Fibroblast of the conjunctiva (primary cell): ENCODE measurements at regions not wholly inside any gene's neighbourhood (a gene's known extent, or its start where the extent isn't known, plus 50 kb on each side); places are given as distances from the start of the nearest gene placed in this dataset.

ENCODE experiments used
- DNase-seq: peaks from one replicate; pipeline ENCODE4 v3.0.0-alpha.2; 2010; ENCODE audit warnings: low read depth

DNA sequence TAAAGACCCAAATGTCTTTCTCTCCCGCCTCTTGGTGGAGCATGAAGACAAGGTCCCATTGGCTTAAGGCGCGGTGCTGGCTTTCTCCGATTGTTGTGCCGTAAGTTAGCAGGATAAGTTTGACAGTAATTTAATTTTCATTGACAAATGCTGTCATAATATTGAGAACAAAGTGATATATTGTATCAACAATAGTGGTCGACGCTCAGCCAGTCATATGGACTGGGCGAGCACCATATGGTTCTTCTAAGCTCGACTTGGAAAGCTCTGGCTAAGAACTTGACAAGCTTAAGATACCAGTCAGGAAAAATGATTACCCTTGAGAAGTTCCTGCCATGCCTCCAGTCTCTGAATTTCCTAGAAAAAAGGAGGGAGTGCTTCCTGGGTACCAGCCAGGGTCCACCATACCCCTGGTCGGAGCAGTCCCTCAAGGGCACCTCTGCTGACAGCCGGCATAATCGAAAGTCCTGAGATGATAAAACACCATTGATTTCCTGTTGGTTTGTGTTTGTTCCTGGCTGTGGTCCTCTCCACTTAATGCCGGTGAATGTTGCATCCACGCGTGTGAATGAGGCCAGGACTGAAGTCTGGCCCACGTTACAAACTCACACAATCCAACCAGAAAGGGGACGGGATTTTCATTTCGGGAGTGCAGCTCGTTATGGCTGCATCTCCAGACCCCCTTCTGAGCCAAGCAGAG lies 262.1 kb downstream of the ZNF536 start:
- no peak for DNase-seq

DNA sequence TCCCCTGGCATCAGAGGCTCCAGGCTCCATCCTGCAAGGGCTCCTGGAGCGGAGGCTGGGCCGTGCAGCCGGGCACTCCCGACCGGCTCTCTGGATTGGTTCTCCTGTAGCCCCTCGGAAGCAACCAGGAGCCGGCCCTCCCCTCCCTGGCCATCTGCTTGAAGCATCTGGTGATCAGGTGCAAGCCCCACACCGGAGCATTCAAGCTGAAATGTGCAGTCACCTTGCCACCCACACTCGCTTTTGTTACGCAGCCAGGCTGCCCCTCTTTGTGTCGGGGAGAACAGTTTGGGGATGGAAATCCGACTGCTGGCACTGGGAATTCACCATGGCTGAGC lies 258.8 kb downstream of the ZNF536 start:
- DNase-seq: no peak

GRCh38 chr19:30630289-30631032 lies 258.3 kb downstream of the ZNF536 start:
- DNase-seq: no peak

GRCh38 chr19:30629086-30629485 lies 256.9 kb downstream of the ZNF536 start:
- no peak for DNase-seq

DNA sequence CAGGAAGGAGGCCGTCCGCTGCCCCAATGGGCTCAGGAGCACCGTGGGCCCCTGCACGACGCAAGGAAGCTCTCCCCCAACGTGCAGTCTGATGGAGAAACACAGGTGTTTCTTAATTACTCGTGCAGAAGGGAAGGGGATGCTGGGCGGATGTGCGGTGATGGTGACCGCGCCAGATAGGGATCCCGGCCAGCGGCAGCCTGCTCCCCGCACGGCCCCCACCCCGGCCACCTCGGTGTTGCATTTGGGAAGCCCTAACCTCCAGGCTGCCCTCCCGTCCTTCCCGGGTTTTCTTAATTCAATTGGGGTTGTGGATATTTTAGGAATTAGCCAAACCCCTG lies 254.4 kb downstream of the ZNF536 start:
- DNase-seq: no peak

- DNase-seq: no peak
These were observed 253.9 kb downstream of the ZNF536 start for GRCh38 chr19:30625947-30626625.

DNA sequence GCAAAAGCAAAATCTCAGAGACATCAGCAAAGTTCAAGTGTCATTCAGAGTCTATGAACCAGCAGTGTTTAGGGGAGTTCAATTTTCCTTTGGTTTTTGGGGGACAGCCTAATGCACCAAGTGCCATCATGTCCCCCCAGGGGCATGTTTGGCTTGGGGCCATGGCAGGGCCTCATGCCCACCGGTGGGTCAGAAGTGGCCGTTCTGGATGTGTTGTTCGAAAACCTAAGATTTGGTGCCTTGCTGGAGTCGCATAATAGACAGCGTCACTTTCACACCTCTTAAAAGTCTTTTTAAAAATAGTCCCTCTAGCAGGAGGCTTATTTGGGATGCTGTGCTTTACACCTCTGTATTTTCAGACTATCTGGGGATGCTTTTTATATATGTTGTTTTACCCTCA lies 250.1 kb downstream of the ZNF536 start:
- no peak for DNase-seq

- no peak for DNase-seq
These were observed 249.2 kb downstream of the ZNF536 start for GRCh38 chr19:30621326-30621920.

DNA sequence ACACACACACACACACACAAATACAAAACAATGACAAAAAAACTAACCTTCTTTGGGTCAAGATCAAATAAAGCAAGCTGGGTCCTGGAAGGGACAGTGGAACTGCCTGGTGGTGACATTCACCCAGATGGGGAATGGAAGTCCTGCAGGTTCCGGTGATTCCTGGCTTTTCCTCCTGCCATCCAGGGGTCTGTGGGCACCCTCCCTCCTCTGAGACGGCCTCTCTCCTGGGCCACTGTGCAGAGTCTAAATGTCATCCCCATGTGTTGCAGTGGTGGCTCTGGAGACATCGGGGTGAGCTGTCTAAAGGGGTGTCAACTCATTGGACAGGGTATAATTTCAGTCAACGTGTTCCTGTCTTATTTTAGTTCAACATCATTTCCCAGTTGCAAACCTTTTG lies 248.2 kb downstream of the ZNF536 start:
- DNase-seq: no peak

DNA sequence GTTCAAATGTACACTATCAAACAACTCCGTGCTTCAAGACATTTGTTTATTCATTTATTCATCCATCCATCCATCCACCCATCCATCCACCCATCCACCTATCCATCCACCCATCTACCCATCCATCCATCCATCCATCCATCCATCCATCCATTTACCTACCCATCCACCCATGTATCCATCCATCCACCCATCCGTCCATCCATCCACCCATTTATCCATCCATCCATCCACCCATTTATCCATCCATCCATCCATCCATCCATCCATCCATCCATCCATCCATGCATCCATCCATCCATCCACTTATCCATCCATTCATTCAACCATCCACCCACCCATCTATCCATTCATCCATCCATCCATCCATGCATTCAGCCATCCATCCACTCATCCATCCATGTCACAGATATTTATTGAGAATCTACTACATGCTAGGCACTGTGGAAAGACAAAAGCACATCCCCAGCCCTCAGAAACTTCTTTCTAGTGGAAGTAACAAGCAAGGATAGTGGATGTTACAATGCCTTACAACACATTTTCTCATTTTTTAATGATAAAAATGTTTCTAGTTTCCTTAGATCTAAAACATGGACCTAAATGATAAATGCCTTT lies 237.6 kb downstream of the ZNF536 start:
- no peak for DNase-seq

DNA sequence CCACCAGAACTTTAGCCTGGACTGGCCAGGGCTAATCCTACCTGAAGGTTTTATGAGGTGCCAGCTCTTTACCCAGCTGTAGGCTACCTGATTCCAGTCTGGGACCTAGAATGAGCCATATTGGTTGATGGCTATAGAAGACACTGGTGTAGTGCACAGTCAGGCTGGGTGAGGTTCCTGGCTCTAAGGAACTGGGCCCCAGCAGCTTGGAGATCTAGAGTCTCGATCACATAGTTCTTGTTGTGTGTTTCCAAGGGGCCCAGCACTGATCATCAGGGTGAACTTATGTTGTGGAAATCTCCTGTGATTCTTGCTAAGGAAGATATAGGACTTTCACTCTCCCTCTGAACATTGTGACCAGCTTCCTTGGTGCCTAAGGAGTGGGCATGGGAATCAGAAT lies 236.3 kb downstream of the ZNF536 start:
- no peak for DNase-seq
